CD4-positive, alpha-beta T cell treated with Interleukin-4 for 1 hour (primary cell): ENCODE measurements at regions not wholly inside any gene's neighbourhood (a gene's known extent, or its start where the extent isn't known, plus 50 kb on each side); places are given as distances from the start of the nearest gene placed in this dataset.

Experiments used
- DNase-seq, 2 donors: peaks; one replicate each; pipeline ENCODE4 v3.0.0-alpha.2; 2020 to 2022

- DNase-seq = no peak
Observed at GRCh38 chr5:93096561-93096960, 484.5 kb downstream of the NR2F1-AS1 start.

GRCh38 chr5:93092349-93093105, 488.5 kb downstream of the NR2F1-AS1 start:
- no peak for DNase-seq

GRCh38 chr5:93090698-93091097, 490.3 kb downstream of the NR2F1-AS1 start:
- no peak for DNase-seq

GRCh38 chr5:93088592-93089389, 492.2 kb downstream of the NR2F1-AS1 start:
- DNase-seq = no peak

DNA sequence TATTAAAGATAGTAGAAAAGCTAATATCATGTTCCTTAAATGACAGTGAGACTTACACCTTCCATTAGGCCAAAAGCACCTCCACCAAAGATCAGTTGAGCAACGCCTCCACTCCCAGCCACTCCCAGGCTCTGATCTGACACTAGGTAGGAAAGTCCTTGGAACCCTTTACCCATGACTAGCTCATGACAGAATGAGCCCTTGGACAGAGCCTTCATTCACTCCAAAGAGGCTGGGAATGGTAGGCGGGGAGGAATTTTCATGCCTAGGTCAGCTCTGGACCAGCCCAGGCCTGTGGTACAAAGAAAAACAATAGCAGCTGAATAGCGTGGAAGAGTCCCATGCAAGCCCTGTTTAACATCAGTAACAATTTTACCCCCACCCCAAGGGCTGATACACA, 493.7 kb downstream of the NR2F1-AS1 start:
- DNase-seq = no peak

DNA sequence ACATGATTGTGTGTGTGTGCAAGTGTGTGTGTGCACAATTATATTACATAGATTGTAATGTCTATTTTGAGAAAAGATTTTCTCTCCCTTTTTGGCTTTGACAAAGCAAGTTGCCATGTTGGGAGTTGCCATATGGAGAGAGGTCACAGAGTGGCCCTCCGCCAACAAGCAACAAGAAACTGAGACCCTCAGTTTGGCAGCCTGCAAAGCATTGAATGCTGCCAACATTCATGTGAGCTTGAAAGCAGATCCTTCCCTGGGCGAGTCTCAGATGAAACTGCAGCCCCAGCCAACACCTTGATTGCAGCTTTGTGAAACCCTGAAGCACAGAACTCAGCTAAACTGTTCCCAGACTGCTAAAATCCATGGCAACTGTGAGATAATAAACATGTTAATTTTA, 498.0 kb downstream of the NR2F1-AS1 start:
- no peak for DNase-seq

GRCh38 chr5:93079046-93079445, 502.0 kb downstream of the NR2F1-AS1 start:
- DNase-seq = no peak

GRCh38 chr5:93078082-93079038, 502.7 kb downstream of the NR2F1-AS1 start:
- DNase-seq = no peak

- DNase-seq = no peak
Observed at GRCh38 chr5:93076566-93076965, 504.5 kb downstream of the NR2F1-AS1 start.

DNA sequence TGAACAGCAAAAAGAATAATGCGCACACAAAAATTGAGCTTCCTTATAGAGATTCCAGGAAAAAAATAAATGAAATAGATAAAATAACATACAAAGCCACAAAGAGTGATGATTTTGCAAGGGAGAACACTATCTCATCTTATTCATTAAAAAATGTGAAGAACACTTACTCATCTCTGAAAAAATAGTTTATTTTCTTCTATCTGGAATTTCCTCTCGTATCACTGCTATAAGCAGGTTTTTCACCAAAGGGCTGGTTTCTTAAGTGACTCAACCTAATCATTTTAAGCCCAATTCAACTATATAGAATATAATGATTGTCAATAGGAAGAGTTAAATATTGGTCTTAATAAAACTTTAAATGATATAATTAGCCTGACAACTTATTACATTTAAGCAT, 504.9 kb downstream of the NR2F1-AS1 start:
- no peak for DNase-seq

DNA sequence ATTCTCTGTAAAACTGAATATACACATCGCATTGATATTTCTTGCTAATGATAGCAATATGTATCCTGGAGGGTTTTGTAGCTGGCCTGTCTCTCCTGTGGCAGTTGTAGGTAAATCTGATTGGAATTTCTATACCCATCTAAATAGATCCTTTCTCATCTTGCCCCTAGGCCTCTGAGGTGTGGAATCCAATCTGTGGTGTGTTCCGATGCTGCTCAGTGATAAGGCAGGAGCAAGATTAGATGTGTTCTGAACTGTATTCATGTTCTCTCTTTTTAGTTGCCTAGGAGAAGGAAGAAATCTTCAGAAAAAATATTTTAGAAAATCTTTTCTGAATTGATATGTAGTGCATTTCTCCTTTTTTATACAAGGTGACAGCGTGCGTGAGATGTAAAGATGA, 507.5 kb downstream of the NR2F1-AS1 start:
- no peak for DNase-seq

DNA sequence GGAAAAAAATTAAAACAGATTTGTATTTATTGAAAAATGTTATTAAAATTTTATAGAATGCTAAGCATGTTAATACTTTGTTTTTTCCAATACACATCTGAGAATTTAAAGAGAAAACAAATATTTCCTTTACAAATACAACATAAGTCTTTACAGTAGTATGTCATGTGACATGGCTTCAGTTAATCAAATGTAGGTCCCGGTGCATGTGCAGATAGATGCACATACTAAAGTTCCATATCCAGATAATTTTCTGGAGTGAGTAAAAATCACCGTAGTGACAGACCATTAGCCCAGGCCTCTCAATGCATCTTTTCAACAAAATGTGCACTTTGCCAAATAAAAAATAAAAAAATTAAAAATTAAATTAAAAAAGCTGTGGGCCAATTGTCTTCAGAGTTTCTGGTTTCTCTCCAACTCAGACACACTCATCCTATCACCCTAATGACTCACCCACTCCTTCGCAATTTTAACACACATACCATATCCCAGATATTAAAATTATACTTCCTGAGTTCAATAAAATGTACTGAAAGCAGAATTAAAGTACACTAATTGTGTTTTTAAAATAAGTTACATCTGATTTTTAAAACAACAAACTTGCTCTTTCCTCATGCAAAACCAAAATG, 508.1 kb downstream of the NR2F1-AS1 start:
- no peak for DNase-seq

DNA sequence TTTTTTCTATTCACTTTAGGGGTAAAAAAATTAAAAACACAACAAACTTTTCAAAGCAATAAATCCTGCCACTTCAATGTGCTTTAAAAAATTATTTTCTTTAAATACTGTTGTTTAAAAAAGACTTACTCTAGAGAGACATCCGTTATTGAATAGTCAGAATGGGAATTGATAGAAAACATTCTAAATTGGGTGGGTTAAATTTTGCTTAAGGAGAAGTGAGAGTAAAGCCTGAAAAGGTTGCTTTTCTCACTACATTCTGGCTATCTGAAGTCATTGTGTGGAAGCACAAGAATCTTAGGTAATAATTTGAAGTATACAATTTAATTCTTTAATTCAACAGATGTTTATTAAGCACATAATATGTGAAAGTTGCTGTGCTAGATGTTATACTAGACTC, 509.3 kb downstream of the NR2F1-AS1 start:
- no peak for DNase-seq

DNA sequence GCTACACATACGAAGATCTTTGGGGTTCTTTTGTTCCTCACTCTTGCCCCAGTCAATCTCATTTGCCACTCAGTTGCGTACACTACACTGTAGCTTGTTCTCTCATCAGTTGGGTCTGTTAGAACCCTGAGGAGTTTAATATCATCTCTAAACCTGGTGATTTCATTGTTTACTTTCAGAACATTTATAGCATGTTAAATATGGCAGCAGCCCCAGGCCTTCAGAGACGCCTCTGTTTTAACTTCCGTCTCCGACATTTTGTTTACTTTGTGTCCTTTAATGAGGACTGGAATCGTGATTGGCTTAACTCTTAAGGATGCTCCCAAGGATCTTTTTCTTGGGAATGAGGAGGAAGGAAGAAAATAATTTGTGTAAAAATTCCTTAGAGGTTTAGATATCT, 510.1 kb downstream of the NR2F1-AS1 start:
- DNase-seq = no peak

GRCh38 chr5:93069276-93069675, 511.7 kb downstream of the NR2F1-AS1 start:
- DNase-seq = no peak

GRCh38 chr5:93062548-93062947, 518.5 kb downstream of the NR2F1-AS1 start:
- DNase-seq = no peak

DNA sequence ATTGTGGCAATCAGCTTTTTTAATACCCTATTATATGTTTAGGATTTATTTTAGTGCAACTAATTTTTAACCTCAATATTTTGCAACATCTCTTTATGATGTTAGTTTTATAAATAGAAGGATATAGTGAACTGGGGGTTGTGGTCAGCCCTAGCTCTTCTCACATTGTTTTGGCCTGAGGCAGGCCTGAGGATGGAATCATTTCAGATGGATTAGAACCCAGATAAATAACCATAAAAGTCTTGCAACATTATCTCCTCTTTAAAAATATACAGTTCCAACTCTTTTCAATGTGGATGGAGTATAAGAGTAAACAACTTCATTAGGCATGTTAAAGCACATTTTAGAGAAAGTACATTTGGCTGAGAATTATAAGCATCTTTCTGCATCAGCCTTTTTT, 522.7 kb downstream of the NR2F1-AS1 start:
- DNase-seq = no peak

DNA sequence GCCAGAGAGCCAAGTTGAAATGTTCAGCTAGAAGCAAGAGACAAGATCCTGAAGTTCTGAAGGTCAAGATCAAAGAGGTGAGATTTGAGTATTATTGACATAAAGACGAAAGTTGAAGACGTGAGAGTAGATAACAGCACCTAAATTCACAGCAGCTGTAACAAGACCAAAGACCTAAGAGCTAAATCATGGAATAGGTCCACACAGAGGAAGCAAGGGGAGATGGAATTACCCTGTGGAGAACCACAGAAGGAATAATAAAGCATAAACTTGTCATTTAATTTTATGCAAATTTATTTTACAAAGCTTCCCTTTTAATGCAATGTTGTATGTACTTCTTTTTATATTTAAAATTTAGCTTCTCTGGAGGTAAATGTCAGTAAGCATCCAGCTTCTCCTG, 523.7 kb downstream of the NR2F1-AS1 start:
- no peak for DNase-seq

DNA sequence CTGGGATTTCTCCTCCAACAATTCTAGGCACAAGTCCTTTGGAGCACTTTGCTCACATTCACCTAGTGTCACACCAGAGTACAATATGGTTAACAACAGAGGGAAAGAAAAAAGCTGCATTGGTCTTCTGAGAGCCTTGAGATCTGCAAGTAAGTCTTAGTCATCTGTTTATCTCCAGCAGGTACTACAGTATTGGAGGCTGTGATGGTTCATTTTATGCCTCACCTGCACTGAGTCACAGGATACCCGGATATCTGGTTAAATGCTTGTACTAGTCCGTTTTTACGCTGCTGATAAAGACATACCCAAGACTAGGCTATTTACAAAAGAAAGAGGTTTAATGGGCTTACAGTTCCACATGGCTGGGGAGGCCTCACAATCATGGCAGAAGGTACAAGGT, 525.0 kb downstream of the NR2F1-AS1 start:
- DNase-seq = no peak

GRCh38 chr5:93055561-93055960, 525.5 kb downstream of the NR2F1-AS1 start:
- no peak for DNase-seq

GRCh38 chr5:93054424-93055163, 526.4 kb downstream of the NR2F1-AS1 start:
- no peak for DNase-seq

DNA sequence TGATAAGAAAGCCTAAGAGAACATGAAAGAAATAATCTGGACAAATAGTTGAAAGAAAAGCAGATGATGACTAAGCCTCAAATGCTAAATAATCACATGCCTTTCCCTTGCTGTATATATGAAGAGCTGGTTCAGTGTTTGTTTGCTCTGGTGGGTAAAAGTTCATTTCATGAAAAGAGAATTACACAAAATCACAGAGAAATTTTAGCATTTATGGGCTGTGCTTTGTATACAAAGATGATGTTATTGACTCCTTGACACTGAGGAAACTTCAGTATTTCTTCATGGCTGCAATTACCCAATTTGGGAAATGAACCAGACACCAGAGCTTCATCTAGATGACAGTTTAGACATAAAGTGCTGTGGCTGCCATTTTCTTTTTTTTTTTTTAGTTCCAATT, 527.2 kb downstream of the NR2F1-AS1 start:
- no peak for DNase-seq
